ENCODE measurements at regions not wholly inside any gene's neighbourhood (a gene's known extent, or its start where the extent isn't known, plus 50 kb on each side); places are given as distances from the start of the nearest gene placed in this dataset.

DNA sequence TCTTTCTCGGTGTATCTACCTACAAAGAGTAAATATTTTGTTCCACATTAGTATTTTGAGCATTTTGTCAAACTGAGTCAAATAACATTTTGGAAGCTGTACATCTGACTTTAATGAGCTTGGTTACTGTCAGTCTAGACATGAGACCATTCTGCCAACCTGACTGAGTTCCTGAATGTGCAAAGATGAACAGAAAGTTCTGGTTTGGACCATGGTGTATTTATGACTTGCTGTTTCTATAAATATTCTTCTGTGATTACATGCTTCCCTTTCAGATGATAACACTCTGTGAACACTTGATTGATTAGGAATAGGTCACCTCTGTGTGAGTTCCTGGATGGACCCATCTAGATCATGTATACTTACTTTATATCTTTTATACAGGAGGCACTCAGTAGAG, 827.8 kb downstream of the VRK1 start:
- Histone ChIP-seq H3K56ac (ENCODE audit: extremely low read depth, insufficient read depth, low read length) (no peak overlapping the region), H3K36me3 (ENCODE audit: control insufficient read depth, insufficient read depth, low read length) (no peaks in the 10 kb centered on the region), H3K79me1 (ENCODE audit: low read depth in 1 of 2, low read length in 2 of 2) (no peaks in the 10 kb centered on the region), H3K23ac (ENCODE audit: low read depth, low read length) (no peak overlapping the region), H2AK5ac (ENCODE audit: low read depth, low read length) (no peak overlapping the region), H3K9ac (ENCODE audit: low read depth, low read length) (no peak overlapping the region), H2BK5ac (ENCODE audit: low read depth, low read length, poor library complexity, severe bottlenecking) (no peak overlapping the region), H3K4ac (ENCODE audit: low read depth, low read length) (no peak overlapping the region), H3K4me2 (ENCODE audit: low read depth, low read length) (no peak overlapping the region), H2AK9ac (replicated peaks; ENCODE audit: low read depth, low read length, poor library complexity) (no peak overlapping the region), H4K91ac (ENCODE audit: insufficient read depth, low read depth, low read length) (no peak overlapping the region), H2BK15ac (ENCODE audit: low read depth, low read length) (no peak overlapping the region), H2AFZ (replicated peaks; ENCODE audit: low read length, poor library complexity) (no peak overlapping the region), H4K5ac (ENCODE audit: low read depth, low read length) (no peak overlapping the region), H3K4me3 (ENCODE audit: insufficient read depth, low read depth, low read length) (no peak overlapping the region), H2BK120ac (ENCODE audit: low read depth, low read length) (no peak overlapping the region), H3K9me1 (ENCODE audit: insufficient read depth, low read length) (no peaks in the 10 kb centered on the region), H4K8ac (ENCODE audit: low read depth in 2 of 2, low read length in 2 of 2) (no peak overlapping the region), H3K14ac (replicated peaks; ENCODE audit: low read depth, low read length) (no peak overlapping the region), H4K20me1 (ENCODE audit: insufficient read depth, low read length) (no peaks in the 10 kb centered on the region), H3K27me3 (ENCODE audit: control insufficient read depth, insufficient read depth, low read length) (no peaks in the 10 kb centered on the region), H3K18ac (ENCODE audit: low read depth, low read length) (no peak overlapping the region), H3K9me3 (ENCODE audit: control insufficient read depth, insufficient read depth, low read length) (peaks cover 4% of the 10 kb centered on the region; the same call in 1 of the 2 replicates), H2BK20ac (ENCODE audit: low read depth, low read length) (no peak overlapping the region), H3K27ac (ENCODE audit: insufficient read depth, low read length) (no peak overlapping the region), H3K4me1 (ENCODE audit: control insufficient read depth, insufficient read depth, low read length) (no peaks in the 10 kb centered on the region)
- in situ Hi-C loops (cut with MboI; ENCODE audit: low sequenced_read_pairs) (no loop called here), dilution Hi-C loops (cut with HindIII; ENCODE audit: low sequenced_read_pairs, unreplicated experiment) (no loop called here), intact Hi-C loops (cut with micrococcal nuclease) (no loop called here)
- no peak for ATAC-seq (ENCODE audit: low read depth)
- BruUV-seq (replicated peaks): no TSS peak
- CTCF ChIA-PET: no interaction called here
- DNase-seq: no peak
- TF ChIP-seq RAD21 (IDR thresholded peaks at IDR 0.05; ENCODE audit: low read length) (no peak), RCOR1 (IDR thresholded peaks at IDR 0.05; ENCODE audit: insufficient replicate concordance, low read length) (no peak), CTCF (conservative IDR thresholded peaks at IDR 0.05; ENCODE audit: low read depth, low read length) (no peak), POLR2A (IDR thresholded peaks at IDR 0.05; ENCODE audit: low read depth, low read length) (no peak), RFX5 (IDR thresholded peaks at IDR 0.05; ENCODE audit: low read depth, low read length) (no peak), MXI1 (IDR thresholded peaks at IDR 0.05; ENCODE audit: borderline replicate concordance, low read depth, low read length) (no peak), MAFK (IDR thresholded peaks at IDR 0.05; ENCODE audit: low read depth, low read length) (no peak), FOS (IDR thresholded peaks at IDR 0.05; ENCODE audit: low read depth, low read length) (no peak), MAZ (IDR thresholded peaks at IDR 0.05; ENCODE audit: borderline replicate concordance, low read depth, low read length) (no peak), CEBPB (IDR thresholded peaks at IDR 0.05; ENCODE audit: low read depth, low read length) (no peak), SMC3 (IDR thresholded peaks at IDR 0.05; ENCODE audit: low read depth, low read length) (no peak)
- TF ChIP-seq, protein P1, sequence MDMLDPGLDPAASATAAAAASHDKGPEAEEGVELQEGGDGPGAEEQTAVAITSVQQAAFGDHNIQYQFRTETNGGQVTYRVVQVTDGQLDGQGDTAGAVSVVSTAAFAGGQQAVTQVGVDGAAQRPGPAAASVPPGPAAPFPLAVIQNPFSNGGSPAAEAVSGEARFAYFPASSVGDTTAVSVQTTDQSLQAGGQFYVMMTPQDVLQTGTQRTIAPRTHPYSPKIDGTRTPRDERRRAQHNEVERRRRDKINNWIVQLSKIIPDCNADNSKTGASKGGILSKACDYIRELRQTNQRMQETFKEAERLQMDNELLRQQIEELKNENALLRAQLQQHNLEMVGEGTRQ (IDR thresholded peaks at IDR 0.05; ENCODE audit: low read depth, low read length): no peak
- no CpG with 5 or more reads among the region's 1 CpG for WGBS, 2 experiments (ENCODE audit: extremely low coverage in 2 of 2, insufficient read length in 1 of 2)
- POLR2A ChIA-PET (ENCODE audit: unreplicated experiment): no interaction called here

Measured in IMR-90 (cell line).